Activated CD4-positive, alpha-beta T cell treated with anti-CD3 and anti-CD28 coated beads for 36 hours (primary cell): ENCODE measurements at regions not wholly inside any gene's neighbourhood (a gene's known extent, or its start where the extent isn't known, plus 50 kb on each side); places are given as distances from the start of the nearest gene placed in this dataset.

Experiments used
- ATAC-seq: fragments of 200-7000 bp; cut with Tn5 transposase; one replicate; pipeline ENCODE4 v1.10.0; 2021; ENCODE audit warnings: mild to moderate bottlenecking, moderate library complexity
- CTCF ChIA-PET: fragments of 350-600 bp; sonication (Branson Sonifier 250); formaldehyde crosslinking; loops from one replicate; lab custom pipeline; 2021; ENCODE audit warnings: antibody characterized with exemption; lab: Charles Lee
- POLR2A ChIA-PET: fragments of 350-600 bp; sonication (Branson Sonifier 250); formaldehyde crosslinking; loops from one replicate; lab custom pipeline; 2021; ENCODE audit warnings: antibody characterized with exemption, inconsistent platforms; lab: Charles Lee
- DNase-seq: peaks from one replicate; pipeline ENCODE4 v3.0.0-alpha.2; 2020
- H3K27ac Mint-ChIP-seq: one replicate; pipeline ENCODE4 v1.8.0; 2021; ENCODE audit warnings: mixed read lengths
- H3K27me3 Mint-ChIP-seq: one replicate; pipeline ENCODE4 v1.8.0; 2021; ENCODE audit warnings: mixed read lengths
- H3K36me3 Mint-ChIP-seq: one replicate; pipeline ENCODE4 v1.8.0; 2021; ENCODE audit warnings: low read depth, mixed read lengths
- H3K4me1 Mint-ChIP-seq: one replicate; pipeline ENCODE4 v1.8.0; 2021; ENCODE audit warnings: mixed read lengths
- H3K4me3 Mint-ChIP-seq: one replicate; pipeline ENCODE4 v1.8.0; 2021; ENCODE audit warnings: mild to moderate bottlenecking, moderate library complexity, mixed read lengths
- H3K9me3 Mint-ChIP-seq: one replicate; pipeline ENCODE4 v1.8.0; 2021; ENCODE audit warnings: low read depth, mixed read lengths
- intact Hi-C, 2 experiments: fragments of 100-400 bp; cut with DNase I in 1 of 2; cut with micrococcal nuclease in 1 of 2; formaldehyde crosslinking; loops; one replicate each; pipeline versions ENCODE4 v1.14.2 to v1.15.1; 2022 to 2024; cut with DNase I, micrococcal nuclease

- ATAC-seq: no peak
- Mint-ChIP-seq H3K4me3 (no peak overlapping the region), H3K4me1 (no peaks in the 10 kb centered on the region), H3K36me3 (no peaks in the 10 kb centered on the region), H3K27me3 (no peaks in the 10 kb centered on the region), H3K27ac (no peak overlapping the region), H3K9me3 (peaks cover 4% of the 10 kb centered on the region)
- ChIA-PET POLR2A (no interaction called here), CTCF (no interaction called here)
- intact Hi-C loops: no loop called here
- DNase-seq: no peak
These were observed 324.7 kb downstream of the SOX2 start for GRCh38 chr3:182036382-182036781.

- intact Hi-C loops: no loop called here
- ChIA-PET CTCF (interaction anchor here (0.6 kb wide), 1 partner anchor 1305 kb away, joined by 3 read pairs; no protein-coding TSS in a partner anchor), POLR2A (no interaction called here)
- ATAC-seq (no peak), DNase-seq (no peak)
- no peaks in the 10 kb centered on the region for H3K9me3 Mint-ChIP-seq
- no peak overlapping the region for H3K4me3 Mint-ChIP-seq
- H3K27ac Mint-ChIP-seq: no peak overlapping the region
- H3K27me3 Mint-ChIP-seq: no peaks in the 10 kb centered on the region
- H3K36me3 Mint-ChIP-seq: no peaks in the 10 kb centered on the region
- H3K4me1 Mint-ChIP-seq: no peaks in the 10 kb centered on the region
These were observed 330.1 kb downstream of the SOX2 start for GRCh38 chr3:182041668-182042291.

GRCh38 chr3:182045736-182046135, 334.0 kb downstream of the SOX2 start:
- no peaks in the 10 kb centered on the region for H3K36me3 Mint-ChIP-seq
- H3K4me1 Mint-ChIP-seq: no peaks in the 10 kb centered on the region
- no peaks in the 10 kb centered on the region for H3K9me3 Mint-ChIP-seq
- CTCF ChIA-PET: no interaction called here
- intact Hi-C loops: no loop called here
- POLR2A ChIA-PET: no interaction called here
- ATAC-seq (no peak), DNase-seq (no peak)
- no peaks in the 10 kb centered on the region for H3K27me3 Mint-ChIP-seq
- no peak overlapping the region for H3K27ac Mint-ChIP-seq
- H3K4me3 Mint-ChIP-seq: no peak overlapping the region

- DNase-seq (no peak), ATAC-seq (no peak)
- intact Hi-C loops: no loop called here
- H3K4me1 Mint-ChIP-seq: no peaks in the 10 kb centered on the region
- H3K4me3 Mint-ChIP-seq: no peak overlapping the region
- ChIA-PET CTCF (no interaction called here), POLR2A (no interaction called here)
- no peaks in the 10 kb centered on the region for H3K9me3 Mint-ChIP-seq
- no peaks in the 10 kb centered on the region for H3K36me3 Mint-ChIP-seq
- no peak overlapping the region for H3K27ac Mint-ChIP-seq
- H3K27me3 Mint-ChIP-seq: no peaks in the 10 kb centered on the region
These were observed 334.5 kb downstream of the SOX2 start for GRCh38 chr3:182046166-182046764.

GRCh38 chr3:182050932-182051331, 339.2 kb downstream of the SOX2 start:
- ChIA-PET POLR2A (no interaction called here), CTCF (no interaction called here)
- intact Hi-C loops: no loop called here
- no peak for ATAC-seq
- H3K4me3 Mint-ChIP-seq: no peak overlapping the region
- H3K4me1 Mint-ChIP-seq: no peaks in the 10 kb centered on the region
- no peaks in the 10 kb centered on the region for H3K36me3 Mint-ChIP-seq
- H3K27ac Mint-ChIP-seq: no peak overlapping the region
- no peaks in the 10 kb centered on the region for H3K27me3 Mint-ChIP-seq
- DNase-seq: no peak
- no peaks in the 10 kb centered on the region for H3K9me3 Mint-ChIP-seq

- no peaks in the 10 kb centered on the region for H3K4me1 Mint-ChIP-seq
- ChIA-PET CTCF (no interaction called here), POLR2A (no interaction called here)
- ATAC-seq (no peak), DNase-seq (no peak)
- no peaks in the 10 kb centered on the region for H3K36me3 Mint-ChIP-seq
- intact Hi-C loops: no loop called here
- no peak overlapping the region for H3K27ac Mint-ChIP-seq
- no peaks in the 10 kb centered on the region for H3K9me3 Mint-ChIP-seq
- H3K27me3 Mint-ChIP-seq: no peaks in the 10 kb centered on the region
- H3K4me3 Mint-ChIP-seq: no peak overlapping the region
These were observed 340.6 kb downstream of the SOX2 start for GRCh38 chr3:182052332-182052731.

- Mint-ChIP-seq H3K27me3 (no peaks in the 10 kb centered on the region), H3K36me3 (no peaks in the 10 kb centered on the region), H3K27ac (no peak overlapping the region), H3K4me1 (no peaks in the 10 kb centered on the region), H3K4me3 (no peak overlapping the region), H3K9me3 (no peaks in the 10 kb centered on the region)
- ATAC-seq: no peak
- POLR2A ChIA-PET: no interaction called here
- intact Hi-C loops: no loop called here
- CTCF ChIA-PET: no interaction called here
- DNase-seq: no peak
These were observed 341.0 kb downstream of the SOX2 start for GRCh38 chr3:182052757-182053156.

- Mint-ChIP-seq H3K4me1 (no peaks in the 10 kb centered on the region), H3K36me3 (no peaks in the 10 kb centered on the region), H3K27ac (no peak overlapping the region), H3K4me3 (no peak overlapping the region), H3K9me3 (no peaks in the 10 kb centered on the region), H3K27me3 (no peaks in the 10 kb centered on the region)
- intact Hi-C loops: no loop called here
- POLR2A ChIA-PET: no interaction called here
- ATAC-seq: no peak
- no peak for DNase-seq
- CTCF ChIA-PET: no interaction called here
These were observed 346.8 kb downstream of the SOX2 start for GRCh38 chr3:182058488-182058887.

- no peak for ATAC-seq
- DNase-seq: no peak
- H3K27me3 Mint-ChIP-seq: no peaks in the 10 kb centered on the region
- ChIA-PET CTCF (no interaction called here), POLR2A (no interaction called here)
- no peaks in the 10 kb centered on the region for H3K4me1 Mint-ChIP-seq
- no peaks in the 10 kb centered on the region for H3K9me3 Mint-ChIP-seq
- H3K4me3 Mint-ChIP-seq: no peak overlapping the region
- H3K27ac Mint-ChIP-seq: no peak overlapping the region
- intact Hi-C loops: no loop called here
- H3K36me3 Mint-ChIP-seq: no peaks in the 10 kb centered on the region
These were observed 352.0 kb downstream of the SOX2 start for GRCh38 chr3:182063742-182064141.

- Mint-ChIP-seq H3K4me3 (no peak overlapping the region), H3K4me1 (no peaks in the 10 kb centered on the region), H3K9me3 (peaks cover 1% of the 10 kb centered on the region), H3K36me3 (no peaks in the 10 kb centered on the region), H3K27me3 (no peaks in the 10 kb centered on the region), H3K27ac (no peak overlapping the region)
- intact Hi-C loops: no loop called here
- DNase-seq (no peak), ATAC-seq (no peak)
- ChIA-PET POLR2A (no interaction called here), CTCF (no interaction called here)
These were observed 355.7 kb downstream of the SOX2 start for GRCh38 chr3:182067423-182067822.

GRCh38 chr3:182078316-182078715, 366.6 kb downstream of the SOX2 start:
- Mint-ChIP-seq H3K9me3 (no peaks in the 10 kb centered on the region), H3K4me3 (no peak overlapping the region), H3K27me3 (peaks cover 2% of the 10 kb centered on the region), H3K27ac (no peak overlapping the region), H3K36me3 (no peaks in the 10 kb centered on the region), H3K4me1 (no peaks in the 10 kb centered on the region)
- ATAC-seq: no peak
- ChIA-PET CTCF (no interaction called here), POLR2A (no interaction called here)
- DNase-seq: no peak
- intact Hi-C loops: no loop called here

- no peak overlapping the region for H3K27ac Mint-ChIP-seq
- no peak for ATAC-seq
These were observed 367.2 kb downstream of the SOX2 start for GRCh38 chr3:182078929-182079328.

More at GRCh38 chr3:182078929-182079328, 367.2 kb downstream of the SOX2 start:
- H3K9me3 Mint-ChIP-seq: no peaks in the 10 kb centered on the region
- intact Hi-C loops: no loop called here
- H3K36me3 Mint-ChIP-seq: no peaks in the 10 kb centered on the region
- no peak for DNase-seq
- CTCF ChIA-PET: no interaction called here
- no peaks in the 10 kb centered on the region for H3K4me1 Mint-ChIP-seq
- POLR2A ChIA-PET: no interaction called here
- H3K27me3 Mint-ChIP-seq: peaks cover 2% of the 10 kb centered on the region
- H3K4me3 Mint-ChIP-seq: no peak overlapping the region
